HG02981 (cell line): ENCODE measurements at regions not wholly inside any gene's neighbourhood (a gene's known extent, or its start where the extent isn't known, plus 50 kb on each side); places are given as distances from the start of the nearest gene placed in this dataset.

Experiments
- ATAC-seq: cut with Tn5 transposase; IDR thresholded peaks from one replicate; pipeline ENCODE4 v1.9.1; 2021; ENCODE audit warnings: mild to moderate bottlenecking, moderate library complexity; ENCODE audit not compliant: unreplicated experiment

- ATAC-seq, result no peak
Observed at GRCh38 chr4:133776503-133776902, 425.1 kb downstream of the PABPC4L start.

GRCh38 chr4:133775881-133776280 lies 425.7 kb downstream of the PABPC4L start:
- no peak for ATAC-seq

GRCh38 chr4:133775469-133775868 lies 426.1 kb downstream of the PABPC4L start:
- no peak for ATAC-seq

GRCh38 chr4:133759428-133759827 lies 442.2 kb downstream of the PABPC4L start:
- ATAC-seq, result no peak

- no peak for ATAC-seq
Observed at GRCh38 chr4:133741766-133742165, 459.8 kb downstream of the PABPC4L start.

GRCh38 chr4:133720001-133720400 lies 481.6 kb downstream of the PABPC4L start:
- ATAC-seq, result no peak

- ATAC-seq, result no peak
Observed at GRCh38 chr4:133719098-133719497, 482.5 kb downstream of the PABPC4L start.

GRCh38 chr4:133714211-133714610 lies 487.4 kb downstream of the PABPC4L start:
- no peak for ATAC-seq

GRCh38 chr4:133713340-133713739 lies 488.2 kb downstream of the PABPC4L start:
- no peak for ATAC-seq

- no peak for ATAC-seq
Observed at GRCh38 chr4:133711817-133712216, 489.8 kb downstream of the PABPC4L start.

GRCh38 chr4:133694416-133694815 lies 507.2 kb downstream of the PABPC4L start:
- no peak for ATAC-seq

GRCh38 chr4:133683967-133684366 lies 517.6 kb downstream of the PABPC4L start:
- no peak for ATAC-seq

GRCh38 chr4:133668061-133668851 lies 519.2 kb downstream of the PCDH10 start:
- no peak for ATAC-seq

GRCh38 chr4:133647206-133647605 lies 498.1 kb downstream of the PCDH10 start:
- ATAC-seq, result no peak

GRCh38 chr4:133641191-133641590 lies 492.1 kb downstream of the PCDH10 start:
- ATAC-seq, result no peak

GRCh38 chr4:133638751-133639150 lies 489.7 kb downstream of the PCDH10 start:
- no peak for ATAC-seq

GRCh38 chr4:133637161-133637560 lies 488.1 kb downstream of the PCDH10 start:
- no peak for ATAC-seq

GRCh38 chr4:133624744-133625143 lies 475.6 kb downstream of the PCDH10 start:
- no peak for ATAC-seq

GRCh38 chr4:133623847-133624246 lies 474.8 kb downstream of the PCDH10 start:
- ATAC-seq, result no peak

GRCh38 chr4:133621628-133622027 lies 472.5 kb downstream of the PCDH10 start:
- ATAC-seq, result no peak

GRCh38 chr4:133620555-133620954 lies 471.5 kb downstream of the PCDH10 start:
- no peak for ATAC-seq

GRCh38 chr4:133618963-133619362 lies 469.9 kb downstream of the PCDH10 start:
- no peak for ATAC-seq

- no peak for ATAC-seq
Observed at GRCh38 chr4:133600008-133600407, 450.9 kb downstream of the PCDH10 start.
